Head of caudate nucleus (tissue), 42 donors: ENCODE measurements at regions not wholly inside any gene's neighbourhood (a gene's known extent, or its start where the extent isn't known, plus 50 kb on each side); places are given as distances from the start of the nearest gene placed in this dataset.
A peak's percentile ranks its signal among the peaks of the same experiment; 100 is the strongest.

ENCODE experiments used
- DNase-seq, 42 donors: peaks; one replicate each; pipeline versions ENCODE4 v3.0.0 to v3.0.0-alpha.2; 2020 to 2021; ENCODE audit warnings: mixed read lengths in 7 of 42
- intact Hi-C: fragments of 100-400 bp; cut with DNase I; formaldehyde crosslinking; loops from one replicate; pipeline ENCODE4 v1.15.0; 2022

DNA sequence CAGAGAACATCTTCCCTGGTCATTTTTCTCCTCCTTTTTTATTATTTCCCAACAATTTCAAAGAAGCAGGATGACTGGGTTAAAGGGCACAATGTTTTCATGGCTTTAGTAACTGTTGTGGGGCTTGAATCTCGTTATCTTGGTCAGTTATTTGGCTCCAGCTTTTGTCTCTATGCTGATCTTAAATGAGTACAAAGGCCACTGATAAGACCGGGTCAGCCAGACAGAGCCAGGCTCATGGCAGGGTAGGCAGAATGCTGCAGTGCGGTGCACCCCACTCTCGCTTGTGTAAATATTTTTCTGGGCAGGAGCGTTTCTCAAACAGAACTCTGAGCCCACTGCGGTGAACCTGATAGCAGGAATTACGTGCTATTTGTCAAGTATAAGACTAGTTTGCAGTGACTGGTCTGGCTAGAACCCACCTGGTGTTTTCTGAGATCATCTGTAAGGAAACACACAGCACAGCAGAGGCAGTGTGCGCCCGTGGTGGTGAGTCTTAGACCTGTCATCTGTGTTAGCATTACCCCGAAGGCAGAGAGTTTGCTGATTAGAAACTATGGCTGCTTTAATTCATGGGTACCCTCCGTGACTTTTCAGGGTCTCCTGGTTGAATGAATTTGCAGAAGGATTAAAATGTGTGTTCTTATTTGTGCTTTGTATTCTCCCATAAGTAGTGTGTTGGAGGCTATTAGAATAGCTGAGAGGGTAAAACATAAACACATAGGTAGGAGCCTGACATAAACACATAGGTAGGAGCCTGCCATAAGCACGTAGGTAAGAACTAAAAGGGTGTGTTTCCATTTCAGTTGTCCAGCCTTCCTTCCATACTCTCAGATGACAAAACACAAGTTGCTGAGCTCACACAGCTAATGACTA, 158.6 kb upstream of the DMRT1 start:
- no peak for DNase-seq
- intact Hi-C loops, result loop anchor here (10.0 kb wide), 1 partner anchor 72 kb away; no protein-coding TSS in a partner anchor

DNA sequence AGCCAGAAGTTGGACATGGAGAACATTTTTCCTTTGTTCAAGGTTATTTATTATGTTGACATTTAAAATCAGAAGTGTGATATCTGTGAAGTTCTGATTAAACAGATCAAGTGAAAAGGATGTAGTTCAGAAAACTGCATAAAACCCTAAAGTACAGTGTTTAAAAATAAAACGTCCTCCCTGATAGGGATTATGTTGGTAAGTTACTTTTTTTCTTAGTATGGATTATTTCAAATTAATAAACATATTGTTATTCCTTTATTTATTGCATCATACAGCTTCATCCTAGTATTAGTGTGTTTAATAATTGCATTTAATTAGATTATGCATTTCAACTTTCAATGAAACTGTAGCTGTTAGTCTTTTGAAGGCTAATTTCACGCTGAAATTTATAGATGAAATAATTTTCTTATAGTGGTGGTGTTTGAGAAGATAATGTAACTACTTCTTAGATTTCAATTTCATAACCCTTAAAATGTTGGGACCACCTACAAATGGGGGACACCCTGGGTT, 157.9 kb upstream of the DMRT1 start:
- intact Hi-C loops, result loop anchor here (10.0 kb wide), 1 partner anchor 71 kb away; no protein-coding TSS in a partner anchor
- DNase-seq, result no peak

DNA sequence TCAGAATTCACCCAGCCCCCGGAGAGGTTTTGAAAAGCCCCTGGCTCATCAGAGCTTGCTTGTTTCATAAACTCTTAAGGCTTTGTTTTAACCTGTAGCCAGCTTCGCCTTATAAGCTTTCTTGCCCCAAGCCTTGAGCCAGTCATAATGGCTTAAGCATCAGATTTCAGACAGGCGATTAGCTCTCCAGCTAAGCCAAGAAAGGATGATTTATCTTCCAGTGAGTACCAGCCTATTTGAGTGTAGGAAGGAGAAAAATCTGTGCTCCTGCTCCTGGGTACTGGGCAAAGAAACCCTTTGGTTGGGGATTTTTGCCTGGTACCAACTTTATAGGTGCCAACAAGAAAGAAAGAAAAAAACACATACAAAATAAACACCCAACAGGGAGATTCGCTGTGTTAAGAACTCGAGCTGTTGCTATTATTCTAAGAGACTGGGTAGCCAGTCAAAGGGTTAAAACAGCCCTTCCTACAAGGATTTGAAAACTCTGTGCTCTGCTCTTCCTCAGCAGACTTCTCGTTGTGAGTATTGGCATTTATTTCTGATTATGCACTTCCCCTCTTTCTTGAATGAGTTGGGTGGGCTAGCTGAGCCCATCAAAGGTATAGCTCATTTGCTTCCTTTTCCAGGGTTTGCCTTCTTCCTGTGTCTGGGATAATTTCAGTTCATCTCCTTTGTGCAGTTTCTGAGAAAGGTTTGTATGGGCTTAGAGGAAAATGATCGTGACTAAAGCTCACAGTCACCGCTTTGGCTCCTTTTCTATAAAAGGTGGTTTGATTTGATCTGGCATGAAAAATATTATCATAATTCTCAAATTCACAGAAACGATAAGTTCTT, 157.2 kb upstream of the DMRT1 start:
- DNase-seq, result no peak
- intact Hi-C loops, result loop anchor here (10.0 kb wide), 1 partner anchor 71 kb away; no protein-coding TSS in a partner anchor

DNA sequence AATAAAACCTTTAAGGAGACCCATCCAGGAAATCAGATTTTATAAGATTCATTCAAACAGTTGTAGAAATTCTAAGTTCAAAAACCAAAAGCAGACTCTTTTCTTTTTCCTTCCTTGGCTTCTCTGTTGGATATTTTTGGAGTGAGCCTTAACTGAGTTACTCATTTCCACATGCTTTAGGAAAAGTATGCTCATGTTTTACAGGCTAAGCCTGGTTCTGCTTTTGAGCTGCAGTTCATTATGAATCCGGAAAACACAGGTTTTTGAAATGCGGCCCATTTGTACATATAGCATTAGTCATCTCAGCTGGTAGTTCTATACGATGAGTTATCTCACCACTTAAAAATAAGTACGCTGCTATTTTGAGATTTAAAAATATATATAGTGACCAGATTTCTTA, 156.6 kb upstream of the DMRT1 start:
- DNase-seq, result no peak
- intact Hi-C loops, result loop anchor here (10.0 kb wide), 1 partner anchor 70 kb away; no protein-coding TSS in a partner anchor

DNA sequence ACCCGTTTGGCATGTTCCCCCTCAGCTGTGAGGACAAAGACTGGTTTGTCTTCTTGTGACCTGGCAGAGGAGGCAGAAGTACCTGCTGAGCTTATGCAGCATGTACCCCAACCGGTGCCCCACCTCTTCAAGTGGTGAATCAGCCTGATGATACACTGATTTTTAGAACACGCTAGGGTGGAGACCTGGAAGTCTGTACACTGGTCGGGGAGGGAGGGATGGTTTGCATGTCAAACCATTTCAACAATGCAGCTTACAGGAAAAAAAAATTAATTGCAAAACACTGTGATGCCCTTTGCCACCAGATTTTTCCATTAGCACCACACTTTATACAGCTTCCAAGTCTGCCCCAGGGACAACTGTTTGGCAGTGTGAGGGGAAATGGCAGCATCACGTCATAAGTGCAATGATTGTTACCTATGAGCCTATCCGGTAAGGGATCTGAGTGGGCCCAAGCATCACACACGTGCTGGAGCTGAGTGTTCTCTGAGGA, 155.1 kb upstream of the DMRT1 start:
- intact Hi-C loops, result loop anchor here (10.0 kb wide), 1 partner anchor 68 kb away; no protein-coding TSS in a partner anchor
- DNase-seq, result no peak

DNA sequence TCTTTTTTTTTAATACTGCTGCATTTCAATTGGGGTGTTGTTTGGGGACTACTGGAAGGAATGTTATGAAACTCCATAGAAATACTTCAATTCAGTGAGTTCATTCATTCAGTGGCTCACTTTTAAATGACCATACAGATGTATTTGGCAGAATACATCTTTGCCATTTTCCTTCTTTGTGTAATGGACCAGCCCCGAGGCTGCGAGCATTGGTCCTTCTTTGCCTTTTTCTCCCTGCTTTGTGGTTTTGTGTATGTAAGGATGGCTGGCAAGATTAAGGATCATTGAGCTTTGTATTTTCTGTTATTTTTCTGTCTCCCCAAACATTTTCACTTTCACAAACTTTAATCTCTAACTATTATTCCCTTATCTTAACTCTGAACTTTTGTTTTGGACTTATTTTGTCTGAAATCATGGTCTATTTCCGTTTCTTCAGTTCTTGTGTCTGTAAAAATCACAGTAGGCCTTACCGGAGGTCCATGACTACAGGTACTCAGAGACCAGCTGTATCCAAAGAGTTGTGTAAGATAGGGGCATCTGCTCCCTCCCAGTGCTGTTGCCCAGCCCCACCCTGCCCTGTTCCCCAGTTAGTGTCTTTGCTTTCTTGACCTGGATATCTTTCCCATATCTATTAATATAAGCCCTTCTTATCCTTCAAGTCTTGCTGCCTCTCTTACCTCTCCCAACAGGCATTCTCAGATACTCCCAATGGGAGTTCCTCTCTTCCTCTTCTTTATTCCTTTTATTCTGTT, 154.3 kb upstream of the DMRT1 start:
- no peak for DNase-seq
- intact Hi-C loops, result loop anchor here (10.0 kb wide), 1 partner anchor 68 kb away; no protein-coding TSS in a partner anchor

DNA sequence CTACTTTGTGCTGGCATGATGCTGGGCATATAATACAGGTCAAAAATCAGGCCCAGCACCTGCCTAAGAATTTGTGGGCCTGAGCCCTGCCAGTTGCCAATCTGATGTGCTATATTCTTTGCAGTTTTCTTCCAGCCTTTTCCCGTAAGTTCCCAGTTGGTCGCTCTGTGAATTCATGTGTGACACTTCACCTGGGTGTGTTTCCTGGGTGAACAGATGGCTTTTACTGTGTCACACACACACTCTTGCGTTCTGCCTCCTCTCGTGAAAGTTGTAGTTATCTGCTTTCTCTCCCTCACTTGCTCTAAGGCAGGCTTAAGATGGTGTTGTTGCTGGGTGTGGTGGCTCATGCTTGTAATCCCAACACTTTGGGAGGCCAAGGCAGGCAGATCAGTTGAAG, 153.5 kb upstream of the DMRT1 start:
- DNase-seq, result no peak
- intact Hi-C loops, result loop anchor here (10.0 kb wide), 1 partner anchor 67 kb away; no protein-coding TSS in a partner anchor

DNA sequence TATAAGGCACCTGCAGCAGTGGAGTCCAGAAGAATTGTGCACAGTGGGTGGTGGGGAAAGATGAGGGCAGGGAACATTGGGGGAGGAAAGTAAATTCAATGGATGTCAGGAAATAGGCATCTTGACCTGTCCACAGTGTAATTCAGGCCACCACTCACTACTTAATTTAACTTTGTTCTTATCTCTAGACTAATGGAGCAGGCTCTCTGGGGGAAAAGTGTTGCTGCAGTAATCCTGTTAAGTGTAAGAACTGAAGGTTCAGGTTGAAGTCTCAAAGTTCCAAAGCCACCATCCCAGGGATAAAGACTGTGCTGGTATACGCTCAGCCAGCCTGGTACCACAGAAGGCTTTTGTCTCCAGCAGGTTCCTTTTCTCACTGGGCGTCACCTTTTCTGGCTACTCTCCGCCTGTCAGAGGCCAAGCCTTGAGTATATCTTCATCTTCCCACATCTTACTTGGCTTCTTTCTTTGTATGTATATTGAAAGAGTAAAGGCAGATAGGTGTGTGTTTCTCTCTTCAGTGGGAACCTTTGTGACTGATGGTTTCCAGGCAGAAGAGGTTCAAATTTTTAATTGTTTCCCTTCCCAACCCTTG, 150.9 kb upstream of the DMRT1 start:
- peak in 1 of 42 donors; percentile 41 for DNase-seq
- intact Hi-C loops, result loop anchor here (5.0 kb wide), 1 partner anchor 73 kb away; no protein-coding TSS in a partner anchor

DNA sequence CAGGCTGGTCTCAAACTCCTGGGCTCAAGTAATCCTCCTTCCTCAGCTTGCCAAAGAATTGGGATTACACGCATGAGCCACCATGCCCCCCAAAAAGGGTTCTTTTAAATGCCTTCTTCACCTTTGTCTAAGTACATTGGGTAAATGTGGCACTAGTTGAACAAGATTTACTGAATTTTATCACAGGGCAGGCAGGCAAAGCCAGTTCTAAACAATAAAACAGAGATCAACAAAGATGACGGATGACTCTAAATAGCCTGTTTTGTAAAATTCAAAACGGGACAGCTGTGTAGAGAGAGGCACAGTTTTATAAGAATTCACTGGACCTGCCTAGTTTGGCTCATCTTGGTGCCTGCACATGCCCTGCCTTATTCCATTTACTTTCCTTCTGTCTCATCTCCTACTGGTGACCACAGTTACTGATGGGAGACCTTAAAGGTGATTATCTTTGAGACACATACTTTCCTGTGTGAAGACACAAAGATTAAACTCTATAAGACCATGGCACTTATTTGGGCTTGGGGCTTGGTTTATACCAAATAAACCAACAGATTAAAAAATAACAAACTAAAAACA, 149.6 kb upstream of the DMRT1 start:
- intact Hi-C loops, result loop anchor here (5.0 kb wide), 1 partner anchor 75 kb away; no protein-coding TSS in a partner anchor
- DNase-seq, result peak in 1 of 42 donors; percentile 48

DNA sequence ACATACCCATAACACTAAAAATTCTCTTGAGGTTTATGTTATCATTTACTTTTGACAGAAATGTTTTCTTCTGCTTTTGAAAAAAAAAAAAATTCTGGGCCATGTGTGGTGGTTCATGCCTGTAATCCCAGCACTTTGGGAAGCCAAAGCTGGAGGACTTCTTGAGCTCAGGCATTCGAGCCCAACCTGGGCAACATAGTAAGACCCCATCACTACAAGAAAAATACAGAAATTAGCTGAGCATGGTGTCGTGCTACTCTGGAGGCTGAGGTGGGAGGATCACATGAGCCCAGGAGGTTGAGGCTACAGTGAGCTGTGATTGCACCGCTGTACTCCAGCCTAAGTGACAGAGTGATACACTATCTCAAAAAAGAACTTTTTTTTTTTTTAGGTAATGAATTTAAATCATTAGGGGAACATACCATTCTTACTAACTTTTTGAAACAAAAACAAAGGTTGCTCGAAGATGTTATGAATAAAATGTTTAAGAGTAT, 148.8 kb upstream of the DMRT1 start:
- peak in 1 of 42 donors; percentile 45 for DNase-seq
- intact Hi-C loops, result loop anchor here (5.0 kb wide), 1 partner anchor 75 kb away; no protein-coding TSS in a partner anchor

DNA sequence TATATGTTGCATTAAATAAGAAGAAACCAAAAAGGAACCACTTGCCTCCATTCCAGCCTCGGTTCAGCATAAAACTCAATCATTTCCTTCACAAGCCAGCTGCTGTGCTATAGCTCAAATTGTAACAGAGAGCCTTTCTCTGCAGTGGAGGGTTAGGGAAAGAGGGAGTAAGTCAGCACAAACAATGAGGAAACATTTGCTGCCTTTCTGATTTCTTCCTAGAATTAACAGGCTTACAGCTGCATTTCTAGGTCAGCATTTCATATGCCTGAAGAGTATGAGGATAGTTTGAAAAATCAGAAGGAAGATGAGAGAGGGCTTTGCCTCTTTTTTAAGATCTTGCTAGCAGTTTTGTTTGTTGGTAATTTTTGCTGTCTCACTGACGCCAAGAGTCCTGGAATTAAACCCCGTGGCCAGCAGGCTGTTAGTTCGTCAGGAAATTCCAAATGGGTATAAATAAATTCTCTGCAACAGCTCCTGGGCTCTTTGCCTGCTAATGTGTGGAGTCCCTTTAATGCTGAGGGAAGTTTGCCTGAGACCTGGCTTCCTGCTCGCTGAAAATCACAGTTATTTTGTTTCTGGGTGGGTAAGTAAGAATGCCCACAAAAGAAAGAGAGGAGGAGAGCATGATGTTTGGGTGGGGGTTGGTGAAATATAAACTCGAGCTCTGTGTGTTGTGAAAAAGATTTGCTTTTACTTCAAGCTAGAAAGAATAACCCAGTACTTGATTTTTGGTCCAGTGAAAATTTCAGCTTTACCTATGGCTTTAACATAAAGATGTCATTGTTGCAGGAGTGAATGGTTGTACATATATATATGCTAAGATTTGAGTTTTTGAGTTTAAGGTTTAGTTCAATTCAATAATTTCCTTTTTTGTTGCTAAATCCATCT, 148.1 kb upstream of the DMRT1 start:
- intact Hi-C loops, result loop anchor here (5.0 kb wide), 1 partner anchor 76 kb away; no protein-coding TSS in a partner anchor
- peak in 19 of 42 donors; percentile 40 to 81 (median 57) for DNase-seq

DNA sequence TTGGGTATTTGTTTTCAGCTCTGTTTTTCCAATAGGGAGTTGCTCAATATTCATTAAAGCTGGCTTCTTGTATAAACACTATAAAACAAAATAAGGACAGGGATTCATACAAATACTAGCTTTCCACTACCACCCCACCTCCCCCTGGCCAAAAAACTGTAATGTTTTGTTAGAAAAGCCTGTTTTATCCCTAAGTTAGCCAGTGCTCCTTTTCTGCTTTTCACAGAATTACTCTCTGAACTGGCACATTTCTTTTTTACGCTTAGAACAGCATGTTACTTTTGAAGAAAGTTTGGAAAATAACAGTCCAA, 147.4 kb upstream of the DMRT1 start:
- peak in 1 of 42 donors; percentile 42 for DNase-seq
- intact Hi-C loops, result loop anchor here (5.0 kb wide), 1 partner anchor 77 kb away; no protein-coding TSS in a partner anchor

DNA sequence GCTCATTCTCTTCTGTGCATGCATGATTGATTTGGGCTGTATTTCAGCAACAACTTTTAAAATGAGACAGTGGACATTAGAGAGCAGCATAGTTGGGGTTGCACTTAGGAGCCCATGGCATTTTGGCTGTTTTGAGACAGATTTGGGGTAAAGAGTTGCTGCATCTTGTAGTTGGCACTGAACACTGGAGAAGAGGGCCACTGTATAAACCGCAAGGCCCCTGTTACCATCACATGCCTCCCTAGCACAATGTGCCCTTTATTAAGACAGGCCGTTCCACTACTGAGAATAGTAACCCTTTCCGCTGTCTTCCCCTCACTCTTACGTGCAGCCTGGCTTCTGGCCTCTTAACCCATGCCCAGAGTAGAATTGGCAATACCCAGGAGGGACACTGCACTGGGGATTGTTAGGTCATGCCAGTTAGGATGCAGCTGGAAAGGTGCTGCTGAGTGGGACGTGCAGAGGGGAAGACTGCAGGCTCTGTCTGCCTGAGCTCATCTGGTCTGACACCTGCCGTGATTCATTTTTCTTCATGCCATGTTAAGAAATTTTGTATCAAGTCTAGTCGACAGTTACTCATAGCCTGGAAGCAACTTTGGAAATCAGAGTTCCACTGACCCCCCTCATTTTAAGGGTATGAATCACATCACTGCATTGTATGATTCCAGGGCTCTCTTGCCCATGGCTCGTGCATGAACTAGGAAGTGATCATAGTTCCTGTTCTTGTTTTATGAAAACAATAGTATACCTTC, 146.9 kb upstream of the DMRT1 start:
- intact Hi-C loops, result loop anchor here (5.0 kb wide), 1 partner anchor 77 kb away; no protein-coding TSS in a partner anchor
- DNase-seq, result peak in 40 of 42 donors; percentile 33 to 91 (median 75)

DNA sequence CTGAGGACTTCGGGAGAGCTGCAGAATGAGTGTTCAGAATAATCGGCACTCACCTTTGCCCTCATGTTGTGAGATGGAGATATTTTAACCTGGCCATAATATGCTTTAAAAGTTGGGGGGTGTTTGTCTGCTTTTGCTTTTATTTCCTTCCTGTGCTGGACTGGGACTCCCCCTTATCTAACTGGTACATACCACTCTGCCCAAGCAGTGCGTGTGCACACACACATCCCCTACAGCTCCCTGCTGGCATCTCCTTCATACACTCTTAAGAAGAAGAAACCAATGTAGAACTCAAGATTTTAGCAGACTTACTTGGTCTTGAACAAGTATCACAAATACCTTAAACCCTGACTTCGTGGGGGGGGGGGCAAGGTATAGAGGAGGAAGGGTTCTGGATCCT, 146.2 kb upstream of the DMRT1 start:
- intact Hi-C loops, result no loop called here
- DNase-seq, result no peak
